Spleen (tissue), 11 donors: ENCODE measurements at regions not wholly inside any gene's neighbourhood (a gene's known extent, or its start where the extent isn't known, plus 50 kb on each side); places are given as distances from the start of the nearest gene placed in this dataset.

Experiments used
- DNase-seq: peaks from one replicate; pipeline ENCODE4 v3.0.0-alpha.2; 2020
- H3K27ac ChIP-seq, 8 donors: fragments of 200-600 bp; sonication (generic) in 7 of 8; 1 replicate in 4 of 8; 2 replicates in 4 of 8; pipeline versions ENCODE4 v1.5.0 to v1.8.0; 2016 to 2021; ENCODE audit warnings: inconsistent platforms in 4 of 8, mild to moderate bottlenecking in 4 of 8, moderate library complexity in 1 of 8
- H3K27me3 ChIP-seq, 7 donors: fragments of 200-600 bp; sonication (generic) in 6 of 7; replicated peaks in 1 of 7; 1 replicate in 4 of 7; 2 replicates in 3 of 7; pipeline versions ENCODE4 v1.5.0 to v1.8.0; 2016 to 2021; ENCODE audit warnings: inconsistent platforms in 3 of 7, mild to moderate bottlenecking in 1 of 7
- H3K36me3 ChIP-seq, 6 donors: fragments of 200-600 bp; sonication (generic) in 5 of 6; 1 replicate in 4 of 6; 2 replicates in 2 of 6; pipeline versions ENCODE4 v1.5.0 to v1.8.0; 2016 to 2021; ENCODE audit warnings: inconsistent platforms in 2 of 6
- H3K4me1 ChIP-seq, 6 donors: fragments of 200-600 bp; sonication (generic) in 5 of 6; 1 replicate in 3 of 6; 2 replicates in 3 of 6; pipeline versions ENCODE4 v1.5.0 to v1.8.0; 2016 to 2021; ENCODE audit warnings: inconsistent platforms in 3 of 6
- H3K4me3 ChIP-seq, 8 donors: fragments of 200-600 bp; sonication (generic) in 7 of 8; 1 replicate in 4 of 8; 2 replicates in 4 of 8; pipeline versions ENCODE4 v1.5.0 to v1.8.0; 2016 to 2021; ENCODE audit warnings: inconsistent platforms in 4 of 8, mild to moderate bottlenecking in 4 of 8, moderate library complexity in 2 of 8
- H3K9me3 ChIP-seq, 8 donors: fragments of 200-600 bp; sonication (generic) in 7 of 8; 1 replicate in 4 of 8; 2 replicates in 4 of 8; pipeline versions ENCODE4 v1.5.0 to v1.8.0; 2016 to 2021; ENCODE audit warnings: inconsistent platforms in 4 of 8
- POLR2A ChIP-seq, 3 donors: fragments of 450-650 bp; IDR thresholded peaks; one replicate each; pipeline ENCODE4 v1.5.1; 2017; ENCODE audit warnings: antibody characterized with exemption in 3 of 3, mild to moderate bottlenecking in 1 of 3
- POLR2AphosphoS5 ChIP-seq, 3 donors: sonication (generic); formaldehyde crosslinking; IDR thresholded peaks; one replicate each; pipeline ENCODE4 v1.5.1; 2017; ENCODE audit warnings: antibody characterized with exemption in 3 of 3
- WGBS, 5 donors: extraction: QIAGEN DNeasy Blood & Tissue Kit in 3 of 5; methylation state at CpG; one replicate each; pipeline versions ENCODE4 v1.1.5 to v1.1.7; 2013 to 2018; 5-methylcytosine and 5-hydroxymethylcytosine counted together
- intact Hi-C: fragments of 100-400 bp; cut with DNase I; formaldehyde crosslinking; loops from one replicate; pipeline ENCODE4 v1.15.0; 2023; ENCODE audit warnings: low total_unique reads
- TF ChIP-seq, protein P1 (sequence below), 11 experiments: fragments of 200-600 bp in 7 of 11; fragments of 450-650 bp in 4 of 11; sonication (generic) in 4 of 11; IDR thresholded peaks in 8 of 11; conservative IDR thresholded peaks in 3 of 11; 1 replicate in 7 of 11; 2 replicates in 4 of 11; pipeline versions ENCODE4 v1.4.0 to v1.8.0; 2016 to 2021; ENCODE audit warnings: antibody characterized with exemption in 11 of 11, inconsistent platforms in 4 of 11, mild to moderate bottlenecking in 1 of 11
- donor health status: healthy with polysubstance abuse.
- donor health status: DM: no; HTN: no; CAD: no; lungs with moderate emphysema.
- donor health status: DM: no; HTN: no; CAD: no.
- donor health status: Bipolar disorder and iron deficiency.
- donor health status: healthy.
- donor health status: DM: no; HTN: no; CAD: no.
- donor health status: DM: yes; HTN: yes; CAD: no.

DNA sequence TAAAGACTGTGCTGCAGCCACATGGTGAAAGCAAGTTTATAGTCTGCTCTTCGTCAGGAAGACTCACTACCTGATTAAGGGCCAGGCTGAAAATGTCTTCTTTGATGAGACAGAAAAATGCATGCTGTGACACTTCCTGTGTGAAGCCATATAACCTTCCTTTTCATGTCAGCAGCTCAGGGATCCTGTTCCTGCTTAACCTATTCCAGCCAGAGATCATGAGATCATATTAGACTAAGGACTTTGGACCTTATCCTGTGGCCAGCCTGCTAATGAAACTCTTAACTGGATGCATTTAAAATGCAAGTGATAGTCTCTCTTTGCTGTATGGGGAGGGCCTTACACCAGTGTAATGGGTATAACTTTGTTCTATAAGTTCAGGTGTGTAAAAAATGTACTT is 165.2 kb downstream of the PTEN start:
- Histone ChIP-seq H3K27me3 (no peaks in the 10 kb centered on the region), H3K36me3 (no peaks in the 10 kb centered on the region), H3K4me1 (peaks cover 8 to 24% (median 21%) of the 10 kb centered on the region in 6 donors), H3K4me3 (no peak overlapping the region), H3K27ac (peak overlapping the region in 7 of 8 donors; percentile 21 to 79 (median 68)), H3K9me3 (no peaks in the 10 kb centered on the region)
- 36 to 62% (median 48%) methylated on average over 1 of the region's 1 CpG for WGBS, 5 donors
- intact Hi-C loops: no loop called here
- DNase-seq: no peak
- TF ChIP-seq, protein P1, sequence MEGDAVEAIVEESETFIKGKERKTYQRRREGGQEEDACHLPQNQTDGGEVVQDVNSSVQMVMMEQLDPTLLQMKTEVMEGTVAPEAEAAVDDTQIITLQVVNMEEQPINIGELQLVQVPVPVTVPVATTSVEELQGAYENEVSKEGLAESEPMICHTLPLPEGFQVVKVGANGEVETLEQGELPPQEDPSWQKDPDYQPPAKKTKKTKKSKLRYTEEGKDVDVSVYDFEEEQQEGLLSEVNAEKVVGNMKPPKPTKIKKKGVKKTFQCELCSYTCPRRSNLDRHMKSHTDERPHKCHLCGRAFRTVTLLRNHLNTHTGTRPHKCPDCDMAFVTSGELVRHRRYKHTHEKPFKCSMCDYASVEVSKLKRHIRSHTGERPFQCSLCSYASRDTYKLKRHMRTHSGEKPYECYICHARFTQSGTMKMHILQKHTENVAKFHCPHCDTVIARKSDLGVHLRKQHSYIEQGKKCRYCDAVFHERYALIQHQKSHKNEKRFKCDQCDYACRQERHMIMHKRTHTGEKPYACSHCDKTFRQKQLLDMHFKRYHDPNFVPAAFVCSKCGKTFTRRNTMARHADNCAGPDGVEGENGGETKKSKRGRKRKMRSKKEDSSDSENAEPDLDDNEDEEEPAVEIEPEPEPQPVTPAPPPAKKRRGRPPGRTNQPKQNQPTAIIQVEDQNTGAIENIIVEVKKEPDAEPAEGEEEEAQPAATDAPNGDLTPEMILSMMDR (IDR thresholded peaks at IDR 0.05 in 8 of 11, conservative IDR thresholded peaks at IDR 0.05 in 3 of 11): no peak
- TF ChIP-seq POLR2AphosphoS5 (IDR thresholded peaks at IDR 0.05): no peak
- no peak for TF ChIP-seq POLR2A (IDR thresholded peaks at IDR 0.05)

DNA sequence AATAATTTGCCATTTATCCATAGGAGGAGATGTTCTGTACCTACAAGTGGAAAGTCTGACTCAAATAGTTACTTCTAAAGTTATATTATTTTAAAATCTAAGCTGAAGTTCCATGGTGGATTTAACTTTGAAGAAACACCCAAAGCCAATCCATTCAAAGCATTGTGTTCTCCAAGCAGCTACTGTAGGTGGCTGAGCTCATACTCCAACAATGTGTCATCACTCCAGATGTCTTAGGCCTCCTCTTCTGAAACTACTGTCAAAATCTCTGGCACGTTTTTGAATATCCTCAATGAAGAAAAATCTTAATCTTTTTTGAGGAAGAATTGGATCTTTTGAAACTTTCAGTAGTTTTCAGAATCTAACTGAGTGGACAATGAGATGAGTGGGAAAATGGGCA is 169.1 kb downstream of the PTEN start:
- intact Hi-C loops: no loop called here
- no peak for TF ChIP-seq POLR2AphosphoS5 (IDR thresholded peaks at IDR 0.05)
- TF ChIP-seq POLR2A (IDR thresholded peaks at IDR 0.05): no peak
- TF ChIP-seq, protein P1 (IDR thresholded peaks at IDR 0.05 in 8 of 11, conservative IDR thresholded peaks at IDR 0.05 in 3 of 11): no peak
- Histone ChIP-seq H3K9me3 (no peaks in the 10 kb centered on the region), H3K4me3 (no peak overlapping the region), H3K27ac (no peak overlapping the region), H3K36me3 (no peaks in the 10 kb centered on the region), H3K4me1 (peaks cover 4 to 21% (median 15%) of the 10 kb centered on the region in 6 donors), H3K27me3 (no peaks in the 10 kb centered on the region)
- no peak for DNase-seq
- WGBS, 5 donors: 65 to 87% (median 69%) methylated on average over 1 of the region's 1 CpG

DNA sequence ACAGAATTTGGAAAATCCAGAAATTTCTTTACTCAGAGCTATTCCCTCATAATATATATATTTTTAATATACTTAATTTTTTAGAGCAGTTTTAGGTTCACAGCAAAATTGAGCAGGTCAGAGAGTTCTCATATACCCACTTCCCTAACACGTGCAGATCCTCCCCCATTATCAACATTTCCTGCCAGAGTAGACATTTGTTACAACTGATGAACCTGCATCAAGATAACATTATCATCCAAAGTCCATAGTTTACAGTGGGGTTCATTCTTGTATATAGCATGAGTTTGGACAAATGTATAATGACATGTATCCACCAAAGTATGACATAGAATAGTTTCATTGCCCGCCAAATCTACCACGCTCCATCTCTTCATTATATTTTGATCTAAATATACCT is 170.0 kb downstream of the PTEN start:
- Histone ChIP-seq H3K36me3 (no peaks in the 10 kb centered on the region), H3K27me3 (no peaks in the 10 kb centered on the region), H3K27ac (no peak overlapping the region), H3K9me3 (no peaks in the 10 kb centered on the region), H3K4me1 (peaks cover 0 to 21% (median 7%) of the 10 kb centered on the region in 6 donors), H3K4me3 (no peak overlapping the region)
- WGBS, 5 donors: 73 to 81% (median 76%) methylated on average over 3 of the region's 3 CpGs
- intact Hi-C loops: no loop called here
- no peak for TF ChIP-seq POLR2A (IDR thresholded peaks at IDR 0.05)
- TF ChIP-seq, protein P1 (IDR thresholded peaks at IDR 0.05 in 8 of 11, conservative IDR thresholded peaks at IDR 0.05 in 3 of 11): no peak
- no peak for TF ChIP-seq POLR2AphosphoS5 (IDR thresholded peaks at IDR 0.05)
- DNase-seq: no peak

DNA sequence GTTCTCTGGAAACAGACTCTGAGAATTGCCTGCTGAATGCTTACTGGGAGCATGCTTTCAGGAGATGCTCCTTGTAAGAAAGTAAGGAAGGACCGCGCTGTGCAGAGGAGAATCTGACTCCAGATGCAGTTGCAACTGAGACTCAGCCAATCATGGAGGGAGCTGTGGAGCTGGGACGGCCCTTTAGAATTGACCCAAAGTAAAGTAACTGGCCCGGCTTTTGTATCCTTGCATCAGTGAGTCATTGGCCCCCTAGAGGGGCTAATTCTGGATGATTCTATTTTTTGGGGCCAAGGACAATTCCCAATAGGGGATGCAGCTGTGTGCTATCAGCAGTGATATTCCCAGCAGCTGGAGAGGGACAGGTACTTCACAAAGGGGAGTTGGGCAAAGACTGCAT is 170.4 kb downstream of the PTEN start:
- H3K4me3 ChIP-seq: no peak overlapping the region
- DNase-seq: no peak
- H3K36me3 ChIP-seq: no peaks in the 10 kb centered on the region
- WGBS, 5 donors: 90 to 95% (median 91%) methylated on average over 4 of the region's 4 CpGs
- H3K27me3 ChIP-seq: no peaks in the 10 kb centered on the region
- no peak overlapping the region for H3K27ac ChIP-seq
- H3K4me1 ChIP-seq: peaks cover 0 to 17% (median 3%) of the 10 kb centered on the region in 6 donors
- no peaks in the 10 kb centered on the region for H3K9me3 ChIP-seq
- TF ChIP-seq, protein P1 (IDR thresholded peaks at IDR 0.05 in 8 of 11, conservative IDR thresholded peaks at IDR 0.05 in 3 of 11): no peak
- TF ChIP-seq POLR2A (IDR thresholded peaks at IDR 0.05) (no peak), POLR2AphosphoS5 (IDR thresholded peaks at IDR 0.05) (no peak)
- intact Hi-C loops: no loop called here
